ENCODE measurements at regions not wholly inside any gene's neighbourhood (a gene's known extent, or its start where the extent isn't known, plus 50 kb on each side); places are given as distances from the start of the nearest gene placed in this dataset.
"Not testable (repeated sequence)": the region's sequence is repeated elsewhere in the genome, so short reads cannot be mapped to it uniquely, and the experiment has no call there.

GRCh38 chr19:41510484-41510883, 65.5 kb upstream of the CEACAM21 start:
- POLR2A ChIA-PET, result no interaction called here
- Mint-ChIP-seq H3K27ac (no peak overlapping the region), H3K9me3 (no peaks in the 10 kb centered on the region), H3K36me3 (ENCODE audit: low read depth) (no peaks in the 10 kb centered on the region), H3K4me1 (ENCODE audit: low read depth) (no peaks in the 10 kb centered on the region), H3K4me3 (no peak overlapping the region), H3K27me3 (peaks cover 21% of the 10 kb centered on the region)
- CTCF ChIA-PET, result no interaction called here
- no peak for DNase-seq
- ATAC-seq, result no peak
- intact Hi-C loops (cut with micrococcal nuclease), result no loop called here
- TF ChIP-seq, protein P1, sequence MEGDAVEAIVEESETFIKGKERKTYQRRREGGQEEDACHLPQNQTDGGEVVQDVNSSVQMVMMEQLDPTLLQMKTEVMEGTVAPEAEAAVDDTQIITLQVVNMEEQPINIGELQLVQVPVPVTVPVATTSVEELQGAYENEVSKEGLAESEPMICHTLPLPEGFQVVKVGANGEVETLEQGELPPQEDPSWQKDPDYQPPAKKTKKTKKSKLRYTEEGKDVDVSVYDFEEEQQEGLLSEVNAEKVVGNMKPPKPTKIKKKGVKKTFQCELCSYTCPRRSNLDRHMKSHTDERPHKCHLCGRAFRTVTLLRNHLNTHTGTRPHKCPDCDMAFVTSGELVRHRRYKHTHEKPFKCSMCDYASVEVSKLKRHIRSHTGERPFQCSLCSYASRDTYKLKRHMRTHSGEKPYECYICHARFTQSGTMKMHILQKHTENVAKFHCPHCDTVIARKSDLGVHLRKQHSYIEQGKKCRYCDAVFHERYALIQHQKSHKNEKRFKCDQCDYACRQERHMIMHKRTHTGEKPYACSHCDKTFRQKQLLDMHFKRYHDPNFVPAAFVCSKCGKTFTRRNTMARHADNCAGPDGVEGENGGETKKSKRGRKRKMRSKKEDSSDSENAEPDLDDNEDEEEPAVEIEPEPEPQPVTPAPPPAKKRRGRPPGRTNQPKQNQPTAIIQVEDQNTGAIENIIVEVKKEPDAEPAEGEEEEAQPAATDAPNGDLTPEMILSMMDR (IDR thresholded peaks at IDR 0.05), result no peak

DNA sequence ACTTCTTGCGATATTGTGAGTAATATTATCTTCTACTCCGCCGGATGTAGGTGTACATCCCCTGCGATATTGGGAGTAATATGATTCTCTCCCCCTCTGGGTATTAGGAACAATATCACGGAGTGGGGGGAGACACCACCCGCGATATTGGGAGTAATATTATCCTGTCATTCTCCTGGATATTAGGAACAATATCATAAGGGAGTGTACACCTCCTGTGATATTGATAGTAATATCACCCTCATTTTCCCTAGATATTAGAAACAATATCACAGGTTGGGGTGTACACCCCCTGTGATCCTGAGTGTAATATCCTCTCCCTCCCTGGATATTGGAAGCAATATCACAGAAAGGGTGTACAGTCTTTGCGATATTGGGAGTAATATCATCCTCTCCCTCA, 64.3 kb upstream of the CEACAM21 start:
- Mint-ChIP-seq H3K4me3 (no peak overlapping the region), H3K4me1 (ENCODE audit: low read depth) (no peaks in the 10 kb centered on the region), H3K27me3 (peaks cover 24% of the 10 kb centered on the region), H3K9me3 (no peaks in the 10 kb centered on the region), H3K36me3 (ENCODE audit: low read depth) (no peaks in the 10 kb centered on the region), H3K27ac (no peak overlapping the region)
- POLR2A ChIA-PET, result no interaction called here
- CTCF ChIA-PET, result no interaction called here
- ATAC-seq (no peak), DNase-seq (no peak)
- TF ChIP-seq, protein P1 (IDR thresholded peaks at IDR 0.05), result no peak
- intact Hi-C loops (cut with micrococcal nuclease), result no loop called here

- ChIA-PET POLR2A (no interaction called here), CTCF (no interaction called here)
- Mint-ChIP-seq H3K4me3 (no peak overlapping the region), H3K9me3 (no peaks in the 10 kb centered on the region), H3K27me3 (peaks cover 35% of the 10 kb centered on the region), H3K36me3 (ENCODE audit: low read depth) (no peaks in the 10 kb centered on the region), H3K27ac (no peak overlapping the region), H3K4me1 (ENCODE audit: low read depth) (no peaks in the 10 kb centered on the region)
- ATAC-seq (no peak), DNase-seq (no peak)
- intact Hi-C loops (cut with micrococcal nuclease), result no loop called here
- TF ChIP-seq, protein P1 (IDR thresholded peaks at IDR 0.05), result no peak
These were observed 60.8 kb upstream of the CEACAM21 start for GRCh38 chr19:41515015-41515652.

- TF ChIP-seq, protein P1 (IDR thresholded peaks at IDR 0.05), result peak; percentile 31
- H3K4me3 Mint-ChIP-seq; H3K9me3 Mint-ChIP-seq; H3K27ac Mint-ChIP-seq; POLR2A ChIA-PET; CTCF ChIA-PET; intact Hi-C loops (cut with micrococcal nuclease); H3K36me3 Mint-ChIP-seq (ENCODE audit: low read depth); H3K4me1 Mint-ChIP-seq (ENCODE audit: low read depth): not testable (repeated sequence)
- peaks cover 40% of the 10 kb centered on the region for H3K27me3 Mint-ChIP-seq
- ATAC-seq, result peak; percentile 53
- peak; percentile 22 for DNase-seq
These were observed 59.4 kb upstream of the CEACAM21 start for GRCh38 chr19:41516292-41517171.

DNA sequence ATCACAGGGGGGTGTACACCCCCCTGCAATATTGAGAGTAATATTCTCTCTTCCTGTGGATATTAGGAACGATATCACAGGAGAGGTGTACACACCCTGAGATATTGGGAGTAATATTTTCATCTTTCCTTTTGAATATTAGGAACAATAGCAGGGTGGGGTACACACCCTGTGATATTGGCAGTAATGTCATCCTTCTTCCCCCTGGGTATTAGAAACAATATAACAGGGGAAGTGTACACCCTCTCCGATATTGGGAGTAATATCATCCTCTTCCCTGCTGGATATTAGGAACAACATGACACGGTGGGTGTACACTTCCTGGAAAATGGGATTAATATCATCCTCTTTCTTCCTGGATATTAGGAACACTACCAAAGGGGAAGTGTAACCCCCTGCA, 57.8 kb upstream of the CEACAM21 start:
- Mint-ChIP-seq H3K4me3 (no peak overlapping the region), H3K27me3 (peaks cover 40% of the 10 kb centered on the region), H3K27ac (no peak overlapping the region), H3K4me1 (ENCODE audit: low read depth) (peaks cover 20% of the 10 kb centered on the region), H3K9me3 (no peaks in the 10 kb centered on the region), H3K36me3 (ENCODE audit: low read depth) (no peaks in the 10 kb centered on the region)
- CTCF ChIA-PET, result no interaction called here
- ATAC-seq (no peak), DNase-seq (no peak)
- TF ChIP-seq, protein P1 (IDR thresholded peaks at IDR 0.05), result no peak
- intact Hi-C loops (cut with micrococcal nuclease), result no loop called here
- POLR2A ChIA-PET, result no interaction called here

DNA sequence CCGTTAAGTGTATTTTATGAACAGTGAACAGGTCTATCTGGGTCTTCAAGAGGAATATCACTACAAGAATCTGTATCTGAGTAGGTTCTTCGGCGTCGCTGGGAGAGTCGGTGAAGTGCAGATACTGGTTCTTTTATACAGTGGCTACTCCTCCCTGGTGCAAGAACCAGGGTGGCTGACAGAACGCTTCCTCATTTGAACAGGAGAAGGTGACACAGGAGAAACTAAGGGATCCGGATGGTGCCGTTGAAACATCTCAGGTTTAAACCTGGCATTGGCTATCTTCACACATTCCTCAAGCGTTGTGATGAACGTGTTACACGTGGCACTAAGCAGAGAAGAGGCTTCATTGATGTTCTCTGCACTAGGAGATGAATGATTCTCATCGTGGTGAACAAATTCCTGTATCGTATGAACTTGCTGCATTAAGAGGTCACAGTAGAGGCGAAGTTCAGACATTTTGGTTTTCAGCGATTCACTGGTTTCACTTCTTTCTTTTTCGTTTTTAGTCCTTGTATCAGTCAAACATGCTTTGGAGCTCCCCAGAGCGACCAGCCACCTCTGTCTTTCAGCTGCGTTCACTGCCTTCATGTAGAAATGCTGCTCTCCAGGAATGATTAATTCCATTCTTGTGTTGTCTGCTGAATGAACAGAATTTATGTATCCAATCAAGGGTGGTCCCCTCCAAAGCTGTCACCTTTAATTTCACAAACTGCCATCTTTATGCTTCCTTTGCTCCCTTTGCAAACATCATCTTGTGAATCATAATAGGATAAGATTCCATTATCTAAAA, 54.6 kb upstream of the CEACAM21 start:
- H3K9me3 Mint-ChIP-seq; DNase-seq; POLR2A ChIA-PET; H3K36me3 Mint-ChIP-seq (ENCODE audit: low read depth): not testable (repeated sequence)
- CTCF ChIA-PET, result interaction anchor here (0.8 to 2.3 kb wide), 5 partner anchors 11 to 76 kb away, joined by 3 to 5 read pairs (median 4); no protein-coding TSS in a partner anchor
- ATAC-seq, result peak; percentile 63
- peak overlapping the region; percentile 66 for H3K4me3 Mint-ChIP-seq
- H3K27ac Mint-ChIP-seq, result peak overlapping the region; percentile 80
- H3K27me3 Mint-ChIP-seq, result peaks cover 36% of the 10 kb centered on the region
- peaks cover 20% of the 10 kb centered on the region for H3K4me1 Mint-ChIP-seq (ENCODE audit: low read depth)
- intact Hi-C loops (cut with micrococcal nuclease), result loop anchor here (5.0 kb wide), 1 partner anchor 41 kb away; no protein-coding TSS in a partner anchor

Data from activated CD8-positive, alpha-beta T cell treated with anti-CD3 and anti-CD28 coated beads for 36 hours (primary cell).